ENCODE measurements at regions not wholly inside any gene's neighbourhood (a gene's known extent, or its start where the extent isn't known, plus 50 kb on each side); places are given as distances from the start of the nearest gene placed in this dataset.

DNA sequence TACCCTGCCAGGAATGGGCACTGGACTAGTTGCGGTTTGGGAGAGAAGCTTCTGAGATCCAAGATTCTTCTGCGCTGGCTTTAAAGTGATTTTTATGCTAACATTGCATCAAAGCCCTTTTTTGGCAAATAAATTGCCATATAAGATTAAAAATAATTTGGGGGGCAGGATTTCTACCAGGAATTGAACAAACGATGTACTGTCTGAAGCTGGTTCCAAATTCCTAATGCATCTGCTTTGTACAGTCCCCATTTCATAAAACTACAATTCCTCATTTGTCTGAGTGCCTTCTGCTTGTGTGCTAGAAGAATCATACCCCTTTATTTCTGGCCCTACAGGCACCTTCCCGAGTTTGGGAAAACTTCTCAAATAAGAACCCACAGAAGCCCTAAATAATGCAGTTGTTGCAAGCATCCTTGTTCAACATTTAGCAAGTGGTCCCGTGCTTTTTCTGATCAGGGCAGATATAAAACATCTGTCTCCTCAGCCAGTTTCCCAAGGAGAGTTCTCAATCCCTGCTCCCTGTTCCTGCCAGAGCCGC is 349.7 kb downstream of the PTEN start:
- no peak for DNase-seq

DNA sequence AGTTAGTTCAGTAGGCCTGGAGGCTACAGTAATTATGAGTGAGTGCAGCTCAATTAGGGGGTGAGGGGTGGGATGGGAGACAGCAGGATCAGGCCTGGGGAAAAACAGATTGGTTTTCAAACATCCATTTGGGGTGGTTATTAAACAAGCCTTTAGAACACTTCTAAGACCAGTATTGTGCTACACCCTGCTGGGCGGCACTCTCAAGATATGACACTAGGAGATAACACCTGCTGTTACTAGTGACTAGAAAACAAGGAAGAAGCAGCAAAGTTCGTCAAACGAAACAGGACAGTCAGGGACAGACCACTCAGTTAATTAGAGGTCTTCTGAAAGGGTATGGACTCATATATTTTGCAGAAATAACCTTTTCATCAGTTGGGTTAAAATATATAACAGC is 353.6 kb downstream of the PTEN start:
- DNase-seq: no peak

DNA sequence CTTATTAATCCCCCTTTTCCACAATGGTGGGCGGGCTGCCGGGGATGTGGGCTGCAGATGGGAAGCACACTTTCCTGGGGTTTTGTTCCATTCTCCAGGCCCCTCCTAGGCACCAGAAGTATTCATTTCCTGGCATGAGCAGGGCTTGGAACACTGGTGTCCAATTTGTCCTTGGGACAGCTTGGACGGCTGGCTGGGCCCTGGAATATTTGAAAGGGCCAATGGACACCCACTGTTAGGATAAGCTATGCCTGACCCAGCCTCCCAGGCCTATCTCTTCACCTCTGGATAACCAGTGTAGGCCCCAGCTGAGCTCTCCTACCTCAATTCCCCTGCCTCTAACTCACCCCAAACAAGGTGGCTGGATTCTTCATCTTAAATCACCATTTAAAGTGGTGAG is 354.9 kb downstream of the PTEN start:
- no peak for DNase-seq

DNA sequence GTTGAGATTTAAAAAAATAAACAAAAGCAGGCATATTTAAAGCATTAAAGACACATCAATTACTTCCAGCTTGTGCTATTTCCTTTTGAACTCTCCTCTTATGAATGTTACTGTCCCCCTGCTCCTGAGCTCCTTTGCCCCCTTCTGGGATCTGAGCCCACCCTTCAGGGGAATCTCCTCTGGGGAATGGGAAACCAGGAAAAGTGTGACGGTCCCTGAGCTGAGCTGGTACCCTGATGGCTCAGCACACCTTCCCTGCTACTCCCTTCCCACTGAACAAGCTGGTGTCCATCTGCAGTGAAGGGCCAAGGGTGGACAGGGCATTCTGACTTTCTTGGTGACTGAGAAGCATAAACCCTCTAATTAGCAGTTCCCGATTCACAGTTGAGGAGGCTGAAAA is 356.3 kb downstream of the PTEN start:
- DNase-seq: no peak

DNA sequence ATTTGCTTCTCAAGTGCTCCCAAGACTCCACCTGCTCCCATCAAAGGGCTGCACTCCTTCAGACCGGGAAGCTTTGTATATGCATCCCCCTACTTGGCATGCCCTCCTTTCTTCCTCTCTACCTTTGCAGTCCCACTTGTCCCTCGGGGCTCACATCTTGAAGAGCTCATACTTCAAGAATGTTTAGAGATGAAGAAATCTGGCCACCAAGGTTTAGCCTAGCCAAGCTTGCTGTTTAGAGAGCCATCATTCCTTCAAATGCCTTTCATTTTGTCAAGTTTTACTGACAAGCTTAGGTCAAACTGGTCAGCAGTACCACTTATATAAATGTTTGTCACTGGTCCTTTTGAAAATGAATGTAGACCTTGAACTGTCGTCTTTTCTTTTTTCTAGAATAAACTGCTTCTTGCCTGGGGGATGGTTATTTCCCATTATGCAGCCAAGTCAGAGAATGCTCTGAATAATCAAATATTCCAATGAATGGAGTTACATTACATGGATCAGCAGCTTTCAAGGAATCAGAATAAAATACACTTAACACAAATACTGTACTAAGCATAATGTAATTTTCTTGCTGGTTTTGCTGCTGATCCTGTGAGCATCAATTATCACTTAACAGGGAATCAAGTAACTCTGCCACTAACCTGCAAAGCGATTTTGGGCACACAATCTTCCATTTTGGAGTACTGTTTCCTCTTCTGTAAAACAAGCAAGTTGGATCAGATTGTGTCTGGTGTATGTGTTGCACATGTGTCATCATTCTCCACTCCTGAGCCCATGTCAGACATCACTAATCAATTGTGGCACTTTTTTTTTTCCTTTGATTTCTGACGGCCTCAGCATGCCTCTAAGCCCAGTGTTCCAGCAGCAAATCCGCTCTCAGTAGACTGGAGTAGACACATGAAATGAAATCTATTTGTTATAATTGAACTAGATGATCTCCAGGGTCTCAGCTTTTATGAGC is 357.9 kb downstream of the PTEN start:
- DNase-seq: no peak

DNA sequence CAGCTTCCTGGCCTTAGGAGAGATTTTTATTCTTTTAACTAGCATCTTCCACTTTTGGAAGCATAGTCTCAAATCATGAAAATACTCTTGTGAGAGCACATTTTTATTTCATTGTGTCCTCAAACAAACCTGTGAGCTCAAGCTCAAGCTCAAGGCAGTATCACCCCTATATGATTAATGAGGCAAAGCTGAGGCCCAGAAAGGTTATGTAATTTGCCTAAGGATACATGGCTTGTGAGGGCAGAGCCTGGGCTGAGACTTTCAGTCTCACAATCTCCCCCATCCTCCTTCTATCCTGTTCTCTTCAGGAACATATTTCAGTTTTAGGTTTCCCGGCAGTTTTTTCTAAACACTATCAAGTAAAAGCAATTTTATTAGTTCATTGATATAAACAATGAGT is 359.5 kb downstream of the PTEN start:
- DNase-seq: no peak
